ENCODE measurements at regions not wholly inside any gene's neighbourhood (a gene's known extent, or its start where the extent isn't known, plus 50 kb on each side); places are given as distances from the start of the nearest gene placed in this dataset.
"Not testable (repeated sequence)": the region's sequence is repeated elsewhere in the genome, so short reads cannot be mapped to it uniquely, and the experiment has no call there.

- TF ChIP-seq CTCF (IDR thresholded peaks at IDR 0.05); CEBPB (IDR thresholded peaks at IDR 0.05); CBX8 (IDR thresholded peaks at IDR 0.05); USF2 (IDR thresholded peaks at IDR 0.05); BCL3 (IDR thresholded peaks at IDR 0.05); JUN (IDR thresholded peaks at IDR 0.05); FOXS1 (CRISPR knock-in tag; IDR thresholded peaks at IDR 0.05); BHLHE40 (IDR thresholded peaks at IDR 0.05; ENCODE audit: low read depth, low read length); CHD2 (IDR thresholded peaks at IDR 0.05; ENCODE audit: low read length, partially characterized antibody); NR3C1 (IDR thresholded peaks at IDR 0.05); SMC3 (IDR thresholded peaks at IDR 0.05): not testable (repeated sequence)
These were observed 290.0 kb upstream of the HNRNPA3 start for GRCh38 chr2:176922545-176922944.

Data from A549 (cell line).